Mesothelial cell of epicardium (in vitro differentiated cells): ENCODE measurements at regions not wholly inside any gene's neighbourhood (a gene's known extent, or its start where the extent isn't known, plus 50 kb on each side); places are given as distances from the start of the nearest gene placed in this dataset.
"Not testable (repeated sequence)": the region's sequence is repeated elsewhere in the genome, so short reads cannot be mapped to it uniquely, and the experiment has no call there.

Experiments used
- DNase-seq, 2 experiments: peaks; one replicate each; pipeline ENCODE4 v3.0.0; 2021; ENCODE audit warnings: low spot score in 2 of 2; ENCODE audit not compliant: unreplicated experiment in 2 of 2
- H3K27ac Mint-ChIP-seq: 2 replicates; pipeline ENCODE4 v1.8.0; 2021; ENCODE audit warnings: mixed read lengths
- H3K27me3 Mint-ChIP-seq: 2 replicates; pipeline ENCODE4 v1.8.0; 2021; ENCODE audit warnings: low read depth, mixed read lengths
- H3K36me3 Mint-ChIP-seq: 2 replicates; pipeline ENCODE4 v1.8.0; 2021; ENCODE audit warnings: mixed read lengths
- H3K4me1 Mint-ChIP-seq: 2 replicates; pipeline ENCODE4 v1.8.0; 2021; ENCODE audit warnings: mixed read lengths
- H3K4me3 Mint-ChIP-seq: 2 replicates; pipeline ENCODE4 v1.8.0; 2021; ENCODE audit warnings: mild to moderate bottlenecking, moderate library complexity, mixed read lengths
- H3K9me3 Mint-ChIP-seq: 2 replicates; pipeline ENCODE4 v1.8.0; 2021; ENCODE audit warnings: mixed read lengths
- CTCF ChIP-seq: fragments of 200-600 bp; sonication (generic); IDR thresholded peaks from one replicate; pipeline ENCODE4 v1.5.0; 2021; ENCODE audit warnings: antibody characterized with exemption; ENCODE audit not compliant: unreplicated experiment

- H3K27ac Mint-ChIP-seq, result no peak overlapping the region
- DNase-seq, result no peak
- no peak for TF ChIP-seq CTCF
- H3K4me1 Mint-ChIP-seq, result no peaks in the 10 kb centered on the region
- peaks cover 2% of the 10 kb centered on the region for H3K27me3 Mint-ChIP-seq
- no peaks in the 10 kb centered on the region for H3K36me3 Mint-ChIP-seq
- H3K9me3 Mint-ChIP-seq, result no peaks in the 10 kb centered on the region
- H3K4me3 Mint-ChIP-seq, result no peak overlapping the region
Observed at GRCh38 chr6:48959251-48960060, 503.6 kb downstream of the MMUT start.

DNA sequence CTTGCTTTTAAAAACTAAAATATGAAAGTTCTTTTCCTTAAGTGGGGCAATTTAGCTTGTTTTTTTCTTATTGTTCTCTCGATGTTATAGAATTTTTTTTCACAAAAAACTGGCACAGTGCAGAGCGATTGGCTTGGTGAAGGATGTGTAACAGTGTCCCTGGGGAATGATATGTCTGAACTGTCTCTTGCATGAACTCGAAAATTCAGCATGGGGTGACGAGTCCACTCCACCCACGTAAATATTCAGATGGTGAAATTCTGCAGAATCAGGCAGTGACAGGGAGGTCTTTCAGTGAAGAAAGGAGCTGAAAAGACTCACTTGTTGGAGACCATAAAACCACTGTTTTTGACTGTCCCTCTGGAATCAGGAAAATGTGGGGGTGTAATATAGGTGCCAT lies 505.3 kb downstream of the MMUT start:
- Mint-ChIP-seq H3K4me1 (no peaks in the 10 kb centered on the region), H3K27ac (no peak overlapping the region), H3K36me3 (no peaks in the 10 kb centered on the region), H3K27me3 (peaks cover 2% of the 10 kb centered on the region), H3K4me3 (no peak overlapping the region), H3K9me3 (no peaks in the 10 kb centered on the region)
- no peak for DNase-seq
- TF ChIP-seq CTCF, result no peak

GRCh38 chr6:48951917-48952316 lies 511.1 kb downstream of the MMUT start:
- no peaks in the 10 kb centered on the region for H3K9me3 Mint-ChIP-seq
- no peaks in the 10 kb centered on the region for H3K4me1 Mint-ChIP-seq
- no peaks in the 10 kb centered on the region for H3K36me3 Mint-ChIP-seq
- no peaks in the 10 kb centered on the region for H3K27me3 Mint-ChIP-seq
- H3K27ac Mint-ChIP-seq, result no peak overlapping the region
- no peak for DNase-seq
- no peak for TF ChIP-seq CTCF
- no peak overlapping the region for H3K4me3 Mint-ChIP-seq

GRCh38 chr6:48944276-48944675 lies 518.8 kb downstream of the MMUT start:
- not testable (repeated sequence) for H3K9me3 Mint-ChIP-seq, H3K27me3 Mint-ChIP-seq, H3K4me1 Mint-ChIP-seq, DNase-seq, H3K27ac Mint-ChIP-seq, H3K36me3 Mint-ChIP-seq, H3K4me3 Mint-ChIP-seq

DNA sequence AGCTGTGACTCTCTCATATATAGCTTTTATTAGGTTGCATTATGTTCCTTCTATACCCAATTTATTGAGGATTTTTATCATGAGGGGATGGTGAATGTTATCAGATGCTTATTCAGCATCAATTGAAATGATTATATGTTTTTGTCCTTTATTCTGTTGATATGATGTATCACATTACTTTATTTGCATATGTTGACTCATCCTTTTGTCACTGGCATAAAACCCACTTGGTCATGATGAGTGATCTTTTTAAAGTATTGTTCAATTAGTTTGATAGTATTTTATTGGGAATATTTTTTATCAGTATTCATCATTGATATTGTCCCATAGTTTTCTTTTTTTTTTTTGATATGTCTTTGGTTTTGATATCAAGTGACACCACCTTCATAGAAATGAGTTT lies 529.9 kb downstream of the MMUT start:
- no peaks in the 10 kb centered on the region for H3K27me3 Mint-ChIP-seq
- peaks cover 30% of the 10 kb centered on the region for H3K9me3 Mint-ChIP-seq
- no peak for DNase-seq
- TF ChIP-seq CTCF, result no peak
- no peaks in the 10 kb centered on the region for H3K36me3 Mint-ChIP-seq
- no peak overlapping the region for H3K4me3 Mint-ChIP-seq
- H3K4me1 Mint-ChIP-seq, result no peaks in the 10 kb centered on the region
- H3K27ac Mint-ChIP-seq, result no peak overlapping the region

DNA sequence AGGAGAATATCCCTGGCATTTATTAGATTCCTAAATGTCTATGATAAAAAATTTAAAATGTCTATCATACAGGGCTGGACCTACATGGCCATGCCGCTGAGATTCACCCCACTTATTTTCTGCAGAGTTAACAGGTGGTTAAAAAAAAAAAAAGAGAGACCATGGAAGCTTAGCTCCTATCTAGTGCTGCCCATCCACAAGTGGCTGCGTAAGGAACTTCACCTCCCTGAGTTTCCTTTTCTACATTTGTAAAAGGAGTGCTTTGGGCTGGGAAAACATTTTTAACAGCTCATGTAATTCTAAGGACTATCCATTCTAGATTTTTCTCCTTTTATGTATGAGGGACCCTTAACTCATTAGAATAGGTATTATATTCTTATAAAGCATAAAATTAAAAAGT lies 534.1 kb downstream of the MMUT start:
- no peak for TF ChIP-seq CTCF
- Mint-ChIP-seq H3K36me3 (no peaks in the 10 kb centered on the region), H3K27me3 (no peaks in the 10 kb centered on the region), H3K27ac (no peak overlapping the region), H3K4me3 (no peak overlapping the region), H3K4me1 (no peaks in the 10 kb centered on the region), H3K9me3 (peaks cover 23% of the 10 kb centered on the region)
- DNase-seq, result no peak
